Mucosa of descending colon (tissue), 3 donors: ENCODE measurements at regions not wholly inside any gene's neighbourhood (a gene's known extent, or its start where the extent isn't known, plus 50 kb on each side); places are given as distances from the start of the nearest gene placed in this dataset.

Source experiments
- ATAC-seq: fragments of 200-7000 bp; cut with Tn5 transposase; one replicate; pipeline ENCODE4 v1.9.1; 2020; ENCODE audit warnings: mild to moderate bottlenecking, moderate library complexity
- DNase-seq, 3 donors: peaks; one replicate each; pipeline ENCODE4 v3.0.0-alpha.2; 2020
- H3K36me3 ChIP-seq: fragments of 200-600 bp; one replicate; pipeline ENCODE4 v1.8.0; 2021; ENCODE audit warnings: low read depth, mild to moderate bottlenecking
- H3K4me1 ChIP-seq: fragments of 200-600 bp; one replicate; pipeline ENCODE4 v1.8.0; 2021; ENCODE audit warnings: low read depth, mild to moderate bottlenecking
- H3K4me3 ChIP-seq: fragments of 200-600 bp; one replicate; pipeline ENCODE4 v1.8.0; 2021; ENCODE audit warnings: mild to moderate bottlenecking
- H3K9me3 ChIP-seq: fragments of 200-600 bp; one replicate; pipeline ENCODE4 v1.8.0; 2021; ENCODE audit warnings: mild to moderate bottlenecking
- intact Hi-C, 2 donors: fragments of 100-400 bp; cut with DNase I in 1 of 2; cut with micrococcal nuclease in 1 of 2; formaldehyde crosslinking; loops; one replicate each; pipeline versions ENCODE4 v1.11.0 to v1.11.1; 2022; cut with DNase I, micrococcal nuclease
- TF ChIP-seq, protein P1 (sequence below): fragments of 200-600 bp; IDR thresholded peaks from one replicate; pipeline ENCODE4 v1.8.0; 2022; ENCODE audit warnings: antibody characterized with exemption, mild to moderate bottlenecking
- donor health status: DM: no; HTN: no; CAD: no; lungs with moderate emphysema.
- donor health status: DM: no; HTN: no; CAD: no.
- donor health status: DM: no; HTN: yes; CAD: no.

DNA sequence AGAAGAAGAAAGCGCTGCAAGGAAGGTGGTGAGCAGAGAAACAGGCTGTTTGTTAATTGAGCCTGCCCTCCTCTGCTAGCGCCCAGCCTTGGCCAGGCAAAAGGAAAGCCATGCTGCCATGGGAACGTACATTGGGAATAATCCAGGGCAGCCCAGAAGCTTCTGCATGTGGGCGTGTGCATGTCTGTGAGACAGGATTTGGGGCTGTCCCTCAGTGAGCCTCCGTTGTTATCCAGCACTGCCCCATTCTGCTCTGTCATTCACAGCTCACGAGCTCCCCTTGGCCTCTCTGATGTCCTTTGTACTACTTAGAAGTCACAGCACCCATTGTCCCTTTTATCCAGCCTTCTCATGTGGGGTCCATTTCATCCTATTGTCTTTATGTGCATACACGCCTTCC, 239.1 kb upstream of the ROPN1 start:
- intact Hi-C loops: no loop called here
- ATAC-seq (no peak), DNase-seq (no peak)
- Histone ChIP-seq H3K36me3 (no peaks in the 10 kb centered on the region), H3K9me3 (no peaks in the 10 kb centered on the region), H3K4me1 (no peaks in the 10 kb centered on the region), H3K4me3 (no peak overlapping the region)
- TF ChIP-seq, protein P1, sequence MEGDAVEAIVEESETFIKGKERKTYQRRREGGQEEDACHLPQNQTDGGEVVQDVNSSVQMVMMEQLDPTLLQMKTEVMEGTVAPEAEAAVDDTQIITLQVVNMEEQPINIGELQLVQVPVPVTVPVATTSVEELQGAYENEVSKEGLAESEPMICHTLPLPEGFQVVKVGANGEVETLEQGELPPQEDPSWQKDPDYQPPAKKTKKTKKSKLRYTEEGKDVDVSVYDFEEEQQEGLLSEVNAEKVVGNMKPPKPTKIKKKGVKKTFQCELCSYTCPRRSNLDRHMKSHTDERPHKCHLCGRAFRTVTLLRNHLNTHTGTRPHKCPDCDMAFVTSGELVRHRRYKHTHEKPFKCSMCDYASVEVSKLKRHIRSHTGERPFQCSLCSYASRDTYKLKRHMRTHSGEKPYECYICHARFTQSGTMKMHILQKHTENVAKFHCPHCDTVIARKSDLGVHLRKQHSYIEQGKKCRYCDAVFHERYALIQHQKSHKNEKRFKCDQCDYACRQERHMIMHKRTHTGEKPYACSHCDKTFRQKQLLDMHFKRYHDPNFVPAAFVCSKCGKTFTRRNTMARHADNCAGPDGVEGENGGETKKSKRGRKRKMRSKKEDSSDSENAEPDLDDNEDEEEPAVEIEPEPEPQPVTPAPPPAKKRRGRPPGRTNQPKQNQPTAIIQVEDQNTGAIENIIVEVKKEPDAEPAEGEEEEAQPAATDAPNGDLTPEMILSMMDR: no peak

DNA sequence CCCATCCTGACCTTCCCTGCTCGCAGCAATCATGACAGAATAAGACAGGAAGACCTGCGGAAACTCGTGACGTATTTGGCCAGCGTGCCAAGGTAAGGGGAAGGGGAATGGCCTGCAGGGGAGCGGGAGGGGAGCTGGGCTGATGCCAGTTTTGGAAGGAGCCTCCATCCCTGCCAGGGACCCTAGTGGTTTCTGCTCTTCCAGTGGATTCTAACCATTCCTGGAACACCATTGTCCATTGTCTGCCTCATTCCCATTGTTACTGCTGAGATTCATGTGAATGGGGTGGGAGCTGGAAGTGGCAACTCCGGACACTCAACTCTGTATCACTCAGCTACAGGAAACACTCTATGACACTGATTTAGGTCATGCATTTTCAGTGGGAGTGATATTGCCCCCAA, 242.9 kb upstream of the ROPN1 start:
- Histone ChIP-seq H3K9me3 (no peaks in the 10 kb centered on the region), H3K4me1 (no peaks in the 10 kb centered on the region), H3K4me3 (no peak overlapping the region), H3K36me3 (no peaks in the 10 kb centered on the region)
- ATAC-seq: no peak
- DNase-seq: no peak
- intact Hi-C loops: no loop called here
- TF ChIP-seq, protein P1: no peak

DNA sequence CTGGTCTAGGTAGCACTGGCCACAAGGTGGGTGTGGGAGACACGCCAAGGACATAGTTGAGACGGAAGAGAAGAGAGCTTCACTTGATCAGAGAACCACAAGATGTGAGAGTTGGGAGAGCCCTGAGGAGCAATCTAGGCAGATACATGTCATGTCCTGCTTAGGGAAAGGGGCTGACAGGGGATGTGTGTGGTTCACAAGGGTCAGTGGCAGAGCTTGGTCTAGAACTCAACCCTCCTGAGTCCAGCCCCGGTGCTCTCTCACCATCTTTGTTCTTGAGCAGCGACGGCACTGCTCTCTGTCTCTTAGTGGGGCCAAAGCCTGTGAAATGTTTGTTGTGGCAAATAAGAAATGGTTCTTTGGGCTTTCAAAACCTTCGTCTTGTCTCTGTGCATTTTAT, 243.5 kb upstream of the ROPN1 start:
- ATAC-seq (no peak), DNase-seq (no peak)
- Histone ChIP-seq H3K4me1 (no peaks in the 10 kb centered on the region), H3K9me3 (no peaks in the 10 kb centered on the region), H3K36me3 (no peaks in the 10 kb centered on the region), H3K4me3 (no peak overlapping the region)
- intact Hi-C loops: no loop called here
- TF ChIP-seq, protein P1: no peak

DNA sequence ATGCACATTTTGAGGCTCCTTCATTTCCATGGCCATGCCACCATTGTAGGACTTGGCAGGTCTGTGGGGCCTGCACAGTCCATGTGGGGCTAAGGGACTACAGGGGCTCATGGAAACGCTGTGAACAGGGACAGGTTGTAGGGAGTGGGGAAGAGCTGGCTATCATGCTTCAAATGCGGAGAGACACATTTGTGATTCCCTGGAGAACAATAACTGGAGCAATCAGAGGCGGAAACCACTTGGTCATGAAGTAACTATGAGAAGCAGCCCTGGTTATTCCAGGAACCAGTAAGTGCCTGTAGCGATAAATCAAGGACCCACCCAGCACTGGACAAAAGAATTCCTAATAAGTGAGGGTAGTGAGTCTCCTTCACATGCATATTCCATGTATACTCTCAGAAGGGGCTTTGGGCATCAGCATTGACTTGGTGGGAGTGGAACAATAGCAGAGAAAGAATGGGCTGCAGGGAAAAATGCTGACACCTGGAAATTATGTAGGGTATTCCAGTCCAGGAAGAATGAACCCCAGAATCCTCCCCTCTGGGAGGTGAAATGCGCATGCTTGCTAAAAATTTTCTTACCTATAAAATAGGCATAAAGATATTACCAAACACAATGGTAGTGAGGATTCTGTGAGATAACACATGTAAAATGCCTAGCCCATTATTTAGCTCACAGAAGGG, 251.4 kb upstream of the ROPN1 start:
- TF ChIP-seq, protein P1: no peak
- DNase-seq (no peak), ATAC-seq (no peak)
- Histone ChIP-seq H3K9me3 (no peaks in the 10 kb centered on the region), H3K4me1 (peaks cover 4% of the 10 kb centered on the region), H3K4me3 (no peak overlapping the region), H3K36me3 (no peaks in the 10 kb centered on the region)
- intact Hi-C loops: no loop called here

DNA sequence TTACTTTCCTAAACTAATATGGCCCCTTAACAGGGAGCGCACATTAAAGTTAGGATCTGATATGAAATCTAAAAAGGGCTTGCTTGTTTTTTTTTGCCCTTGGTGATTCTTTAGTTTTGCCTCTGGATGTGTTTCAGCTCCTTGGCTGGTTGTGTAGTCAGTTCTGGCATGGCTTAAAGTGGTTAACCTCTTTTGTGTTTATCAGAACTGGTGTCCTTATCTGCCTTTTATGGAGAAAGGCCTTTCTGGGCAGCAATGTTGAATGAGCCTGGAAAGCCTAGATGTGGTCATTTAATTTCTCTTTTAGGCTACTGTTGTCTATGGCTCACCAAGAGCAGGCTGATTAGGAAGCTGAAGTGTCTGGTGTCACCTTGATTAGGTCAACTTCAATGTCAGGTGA, 254.5 kb upstream of the ROPN1 start:
- ATAC-seq: no peak

More for the DNA sequence above, 254.5 kb upstream of the ROPN1 start:
- no peaks in the 10 kb centered on the region for H3K36me3 ChIP-seq
- peaks cover 17% of the 10 kb centered on the region for H3K4me1 ChIP-seq
- TF ChIP-seq, protein P1: no peak
- DNase-seq: no peak
- intact Hi-C loops: no loop called here
- H3K4me3 ChIP-seq: no peak overlapping the region
- no peaks in the 10 kb centered on the region for H3K9me3 ChIP-seq
